ENCODE measurements at regions not wholly inside any gene's neighbourhood (a gene's known extent, or its start where the extent isn't known, plus 50 kb on each side); places are given as distances from the start of the nearest gene placed in this dataset.

GRCh38 chr3:68328049-68328448 is 604.3 kb downstream of the TAFA4 start:
- H3K4me3 ChIP-seq (ENCODE audit: low read length) = no peak overlapping the region
- no peaks in the 10 kb centered on the region for H3K4me1 ChIP-seq (ENCODE audit: control insufficient read depth, insufficient read depth, low read length)
- DNase-seq = no peak
- H3K27me3 ChIP-seq (ENCODE audit: control insufficient read depth, insufficient read depth, low read length) = no peaks in the 10 kb centered on the region
- H3K27ac ChIP-seq (ENCODE audit: low read length) = no peak overlapping the region
- no peaks in the 10 kb centered on the region for H3K9me3 ChIP-seq (replicated peaks; ENCODE audit: control insufficient read depth, low read depth, low read length)
- no peaks in the 10 kb centered on the region for H3K36me3 ChIP-seq (ENCODE audit: control insufficient read depth, insufficient read depth, low read length)
- 33% methylated on average over 1 of the region's 3 CpGs for WGBS (ENCODE audit: insufficient coverage)

GRCh38 chr3:68315964-68316363 is 616.4 kb downstream of the TAFA4 start:
- no CpG with 5 or more reads among the region's 1 CpG for whole genome bisulfite sequencing (ENCODE audit: insufficient coverage)
- Histone ChIP-seq H3K4me3 (ENCODE audit: low read length) (no peak overlapping the region), H3K36me3 (ENCODE audit: control insufficient read depth, insufficient read depth, low read length) (no peaks in the 10 kb centered on the region), H3K27ac (ENCODE audit: low read length) (no peak overlapping the region), H3K9me3 (replicated peaks; ENCODE audit: control insufficient read depth, low read depth, low read length) (no peaks in the 10 kb centered on the region), H3K27me3 (ENCODE audit: control insufficient read depth, insufficient read depth, low read length) (no peaks in the 10 kb centered on the region), H3K4me1 (ENCODE audit: control insufficient read depth, insufficient read depth, low read length) (no peaks in the 10 kb centered on the region)
- DNase-seq = no peak

GRCh38 chr3:68315546-68315945 is 616.8 kb downstream of the TAFA4 start:
- 100% methylated on average over 1 of the region's 1 CpG for WGBS (ENCODE audit: insufficient coverage)
- Histone ChIP-seq H3K4me3 (ENCODE audit: low read length) (no peak overlapping the region), H3K4me1 (ENCODE audit: control insufficient read depth, insufficient read depth, low read length) (no peaks in the 10 kb centered on the region), H3K36me3 (ENCODE audit: control insufficient read depth, insufficient read depth, low read length) (no peaks in the 10 kb centered on the region), H3K9me3 (replicated peaks; ENCODE audit: control insufficient read depth, low read depth, low read length) (no peaks in the 10 kb centered on the region), H3K27me3 (ENCODE audit: control insufficient read depth, insufficient read depth, low read length) (no peaks in the 10 kb centered on the region), H3K27ac (ENCODE audit: low read length) (no peak overlapping the region)
- no peak for DNase-seq

- Histone ChIP-seq H3K27me3 (ENCODE audit: control insufficient read depth, insufficient read depth, low read length) (no peaks in the 10 kb centered on the region), H3K27ac (ENCODE audit: low read length) (no peak overlapping the region), H3K4me3 (ENCODE audit: low read length) (no peak overlapping the region), H3K4me1 (ENCODE audit: control insufficient read depth, insufficient read depth, low read length) (no peaks in the 10 kb centered on the region), H3K36me3 (ENCODE audit: control insufficient read depth, insufficient read depth, low read length) (no peaks in the 10 kb centered on the region), H3K9me3 (replicated peaks; ENCODE audit: control insufficient read depth, low read depth, low read length) (no peaks in the 10 kb centered on the region)
- no CpG with 5 or more reads among the region's 2 CpGs for WGBS (ENCODE audit: insufficient coverage)
- peak; percentile 46 for DNase-seq
These were observed 625.8 kb downstream of the TAFA4 start for GRCh38 chr3:68306571-68306970.

- no peak for DNase-seq
- WGBS (ENCODE audit: insufficient coverage) = no CpG with 5 or more reads among the region's 1 CpG
- Histone ChIP-seq H3K4me3 (ENCODE audit: low read length) (no peak overlapping the region), H3K27ac (ENCODE audit: low read length) (no peak overlapping the region), H3K36me3 (ENCODE audit: control insufficient read depth, insufficient read depth, low read length) (no peaks in the 10 kb centered on the region), H3K27me3 (ENCODE audit: control insufficient read depth, insufficient read depth, low read length) (no peaks in the 10 kb centered on the region), H3K4me1 (ENCODE audit: control insufficient read depth, insufficient read depth, low read length) (no peaks in the 10 kb centered on the region), H3K9me3 (replicated peaks; ENCODE audit: control insufficient read depth, low read depth, low read length) (no peaks in the 10 kb centered on the region)
These were observed 636.9 kb downstream of the TAFA4 start for GRCh38 chr3:68295457-68295856.

- H3K9me3 ChIP-seq (replicated peaks; ENCODE audit: control insufficient read depth, low read depth, low read length) = no peaks in the 10 kb centered on the region
- no peak overlapping the region for H3K27ac ChIP-seq (ENCODE audit: low read length)
- no peaks in the 10 kb centered on the region for H3K4me1 ChIP-seq (ENCODE audit: control insufficient read depth, insufficient read depth, low read length)
- DNase-seq = no peak
- no peaks in the 10 kb centered on the region for H3K27me3 ChIP-seq (ENCODE audit: control insufficient read depth, insufficient read depth, low read length)
- H3K36me3 ChIP-seq (ENCODE audit: control insufficient read depth, insufficient read depth, low read length) = no peaks in the 10 kb centered on the region
- no peak overlapping the region for H3K4me3 ChIP-seq (ENCODE audit: low read length)
These were observed 635.9 kb upstream of the SUCLG2 start for GRCh38 chr3:68290333-68290732.

GRCh38 chr3:68288085-68288484 is 633.7 kb upstream of the SUCLG2 start:
- Histone ChIP-seq H3K4me3 (ENCODE audit: low read length) (no peak overlapping the region), H3K27me3 (ENCODE audit: control insufficient read depth, insufficient read depth, low read length) (no peaks in the 10 kb centered on the region), H3K4me1 (ENCODE audit: control insufficient read depth, insufficient read depth, low read length) (no peaks in the 10 kb centered on the region), H3K36me3 (ENCODE audit: control insufficient read depth, insufficient read depth, low read length) (no peaks in the 10 kb centered on the region), H3K27ac (ENCODE audit: low read length) (no peak overlapping the region), H3K9me3 (replicated peaks; ENCODE audit: control insufficient read depth, low read depth, low read length) (no peaks in the 10 kb centered on the region)
- 45% methylated on average over 7 of the region's 8 CpGs for WGBS (ENCODE audit: insufficient coverage)
- DNase-seq = peak; percentile 47

- H3K27me3 ChIP-seq (ENCODE audit: control insufficient read depth, insufficient read depth, low read length) = no peaks in the 10 kb centered on the region
- no peaks in the 10 kb centered on the region for H3K36me3 ChIP-seq (ENCODE audit: control insufficient read depth, insufficient read depth, low read length)
- H3K9me3 ChIP-seq (replicated peaks; ENCODE audit: control insufficient read depth, low read depth, low read length) = no peaks in the 10 kb centered on the region
- 16% methylated on average over 6 of the region's 8 CpGs for WGBS (ENCODE audit: insufficient coverage)
- H3K4me1 ChIP-seq (ENCODE audit: control insufficient read depth, insufficient read depth, low read length) = no peaks in the 10 kb centered on the region
- no peak overlapping the region for H3K4me3 ChIP-seq (ENCODE audit: low read length)
- DNase-seq = peak; percentile 85
- H3K27ac ChIP-seq (ENCODE audit: low read length) = no peak overlapping the region
These were observed 632.7 kb upstream of the SUCLG2 start for GRCh38 chr3:68287101-68287500.

GRCh38 chr3:68274286-68274685 is 619.9 kb upstream of the SUCLG2 start:
- no CpG with 5 or more reads among the region's 1 CpG for WGBS (ENCODE audit: insufficient coverage)

GRCh38 chr3:68271145-68271544 is 616.7 kb upstream of the SUCLG2 start:
- WGBS (ENCODE audit: insufficient coverage) = 71% methylated on average over 1 of the region's 2 CpGs
- no peaks in the 10 kb centered on the region for H3K9me3 ChIP-seq (replicated peaks; ENCODE audit: control insufficient read depth, low read depth, low read length)
- no peak for DNase-seq
- H3K4me3 ChIP-seq (ENCODE audit: low read length) = no peak overlapping the region
- H3K36me3 ChIP-seq (ENCODE audit: control insufficient read depth, insufficient read depth, low read length) = no peaks in the 10 kb centered on the region
- no peaks in the 10 kb centered on the region for H3K27me3 ChIP-seq (ENCODE audit: control insufficient read depth, insufficient read depth, low read length)
- H3K4me1 ChIP-seq (ENCODE audit: control insufficient read depth, insufficient read depth, low read length) = no peaks in the 10 kb centered on the region
- no peak overlapping the region for H3K27ac ChIP-seq (ENCODE audit: low read length)

More at GRCh38 chr3:68274286-68274685, 619.9 kb upstream of the SUCLG2 start:
- Histone ChIP-seq H3K27me3 (ENCODE audit: control insufficient read depth, insufficient read depth, low read length) (no peaks in the 10 kb centered on the region), H3K4me3 (ENCODE audit: low read length) (no peak overlapping the region), H3K9me3 (replicated peaks; ENCODE audit: control insufficient read depth, low read depth, low read length) (no peaks in the 10 kb centered on the region), H3K4me1 (ENCODE audit: control insufficient read depth, insufficient read depth, low read length) (no peaks in the 10 kb centered on the region), H3K36me3 (ENCODE audit: control insufficient read depth, insufficient read depth, low read length) (no peaks in the 10 kb centered on the region), H3K27ac (ENCODE audit: low read length) (no peak overlapping the region)
- peak; percentile 75 for DNase-seq

- Histone ChIP-seq H3K4me1 (ENCODE audit: control insufficient read depth, insufficient read depth, low read length) (no peaks in the 10 kb centered on the region), H3K27ac (ENCODE audit: low read length) (no peak overlapping the region), H3K36me3 (ENCODE audit: control insufficient read depth, insufficient read depth, low read length) (no peaks in the 10 kb centered on the region), H3K9me3 (replicated peaks; ENCODE audit: control insufficient read depth, low read depth, low read length) (no peaks in the 10 kb centered on the region), H3K27me3 (ENCODE audit: control insufficient read depth, insufficient read depth, low read length) (no peaks in the 10 kb centered on the region), H3K4me3 (ENCODE audit: low read length) (no peak overlapping the region)
- WGBS (ENCODE audit: insufficient coverage) = 82% methylated on average over 3 of the region's 3 CpGs
- no peak for DNase-seq
These were observed 602.3 kb upstream of the SUCLG2 start for GRCh38 chr3:68256635-68257223.
